ENCODE measurements at regions not wholly inside any gene's neighbourhood (a gene's known extent, or its start where the extent isn't known, plus 50 kb on each side); places are given as distances from the start of the nearest gene placed in this dataset.
"Not testable (repeated sequence)": the region's sequence is repeated elsewhere in the genome, so short reads cannot be mapped to it uniquely, and the experiment has no call there.

GRCh38 chr2:242010252-242011166, 141.0 kb downstream of the RTP5 start:
- H3K36me3 Mint-ChIP-seq (ENCODE audit: low read depth); H3K9me3 Mint-ChIP-seq; H3K27me3 ChIP-seq (ENCODE audit: control insufficient read depth, insufficient read depth, low read length, poor library complexity, severe bottlenecking); H3K4me1 ChIP-seq (ENCODE audit: control insufficient read depth, insufficient read depth, low read length); H3K9ac ChIP-seq (ENCODE audit: extremely low read depth, low read length, poor library complexity, severe bottlenecking); H3K4me1 Mint-ChIP-seq; H3K27ac Mint-ChIP-seq; H3K4me3 ChIP-seq (ENCODE audit: low read length); H3K4me3 Mint-ChIP-seq; H3K9me3 ChIP-seq (ENCODE audit: control insufficient read depth, low read length); H3K27ac ChIP-seq (ENCODE audit: low read depth, low read length); DNase-seq; H3K36me3 ChIP-seq (ENCODE audit: control insufficient read depth, insufficient read depth, low read length); H3K27me3 Mint-ChIP-seq (ENCODE audit: insufficient read depth): not testable (repeated sequence)
- 88 to 100% methylated on average over 1 to 15 of the region's 29 CpGs for WGBS, 2 experiments (ENCODE audit: insufficient coverage in 1 of 2, insufficient read length in 1 of 2)

GRCh38 chr2:242011167-242011513, 141.6 kb downstream of the RTP5 start:
- H3K27ac Mint-ChIP-seq: no peak overlapping the region
- Histone ChIP-seq H3K27me3 (ENCODE audit: control insufficient read depth, insufficient read depth, low read length, poor library complexity, severe bottlenecking) (no peaks in the 10 kb centered on the region), H3K36me3 (ENCODE audit: control insufficient read depth, insufficient read depth, low read length) (no peaks in the 10 kb centered on the region), H3K27ac (ENCODE audit: low read depth, low read length) (no peak overlapping the region), H3K4me1 (ENCODE audit: control insufficient read depth, insufficient read depth, low read length) (no peaks in the 10 kb centered on the region), H3K9ac (ENCODE audit: extremely low read depth, low read length, poor library complexity, severe bottlenecking) (no peak overlapping the region), H3K4me3 (ENCODE audit: low read length) (no peak overlapping the region), H3K9me3 (ENCODE audit: control insufficient read depth, low read length) (no peaks in the 10 kb centered on the region)
- DNase-seq: peak; percentile 34
- no peak overlapping the region for H3K4me3 Mint-ChIP-seq
- H3K27me3 Mint-ChIP-seq (ENCODE audit: insufficient read depth): no peaks in the 10 kb centered on the region
- H3K36me3 Mint-ChIP-seq (ENCODE audit: low read depth): no peaks in the 10 kb centered on the region
- no peak for TF ChIP-seq CTCF (conservative IDR thresholded peaks at IDR 0.05)
- 86 to 91% methylated on average over 6 to 11 of the region's 11 CpGs for WGBS, 2 experiments (ENCODE audit: insufficient coverage in 1 of 2, insufficient read length in 1 of 2)
- H3K9me3 Mint-ChIP-seq: peaks cover 2% of the 10 kb centered on the region
- H3K4me1 Mint-ChIP-seq: no peaks in the 10 kb centered on the region

GRCh38 chr2:242011516-242011915, 142.0 kb downstream of the RTP5 start:
- WGBS, 2 experiments (ENCODE audit: insufficient coverage in 1 of 2, insufficient read length in 1 of 2): 89 to 90% methylated on average over 8 to 12 of the region's 12 CpGs
- no peaks in the 10 kb centered on the region for H3K4me1 Mint-ChIP-seq
- no peak overlapping the region for H3K27ac Mint-ChIP-seq
- H3K36me3 Mint-ChIP-seq (ENCODE audit: low read depth): no peaks in the 10 kb centered on the region
- no peak for TF ChIP-seq CTCF (conservative IDR thresholded peaks at IDR 0.05)
- DNase-seq: no peak
- Histone ChIP-seq H3K4me3 (ENCODE audit: low read length) (no peak overlapping the region), H3K9ac (ENCODE audit: extremely low read depth, low read length, poor library complexity, severe bottlenecking) (no peak overlapping the region), H3K27ac (ENCODE audit: low read depth, low read length) (no peak overlapping the region), H3K4me1 (ENCODE audit: control insufficient read depth, insufficient read depth, low read length) (no peaks in the 10 kb centered on the region), H3K27me3 (ENCODE audit: control insufficient read depth, insufficient read depth, low read length, poor library complexity, severe bottlenecking) (no peaks in the 10 kb centered on the region), H3K36me3 (ENCODE audit: control insufficient read depth, insufficient read depth, low read length) (no peaks in the 10 kb centered on the region), H3K9me3 (ENCODE audit: control insufficient read depth, low read length) (no peaks in the 10 kb centered on the region)
- no peak overlapping the region for H3K4me3 Mint-ChIP-seq
- H3K9me3 Mint-ChIP-seq: no peaks in the 10 kb centered on the region
- H3K27me3 Mint-ChIP-seq (ENCODE audit: insufficient read depth): no peaks in the 10 kb centered on the region

Data from endodermal cell (in vitro differentiated cells).